Endothelial cell of umbilical vein (primary cell): ENCODE measurements at regions not wholly inside any gene's neighbourhood (a gene's known extent, or its start where the extent isn't known, plus 50 kb on each side); places are given as distances from the start of the nearest gene placed in this dataset.

ENCODE experiments used
- BruUV-seq: library from RNA; stranded (reverse); fragments of 400-500 nt; replicated peaks from 2 replicates; lab custom pipeline; 2021; lab: Mats Ljungman, UMichigan
- CTCF ChIA-PET: fragments of 300-600, 350-600 bp; sonication (Branson Sonifier 250); formaldehyde crosslinking; loops from one replicate; lab custom pipeline; 2021; ENCODE audit warnings: antibody characterized with exemption, inconsistent platforms; lab: Charles Lee
- POLR2A ChIA-PET: fragments of 300-600, 350-600 bp; sonication (Branson Sonifier 250); formaldehyde crosslinking; loops from one replicate; lab custom pipeline; 2021; ENCODE audit warnings: antibody characterized with exemption, inconsistent platforms; lab: Charles Lee
- DNase-seq: peaks from one replicate; pipeline ENCODE4 v3.0.0-alpha.2; 2011; ENCODE audit warnings: low read depth, low spot score
- FAIRE-seq: peaks from 2 replicates; lab custom pipeline; 2011; peaks lifted over from hg19 to GRCh38; lab: Jason Lieb, UNC
- H2AFZ ChIP-seq: 2 replicates; pipeline ENCODE4 v1.6.0; 2012; ENCODE audit warnings: low read depth, low read length, control low read depth, inconsistent platforms
- H3K27ac ChIP-seq: 2 replicates; pipeline ENCODE4 v1.5.1; 2011; ENCODE audit warnings: low read depth, mild to moderate bottlenecking, control low read depth, low read length, moderate library complexity; ENCODE audit not compliant: insufficient read depth
- H3K27me3 ChIP-seq, 2 experiments: 2 replicates each; pipeline versions ENCODE4 v1.6.0 to v1.6.1; 2011; ENCODE audit warnings: low read length in 2 of 2, mixed read lengths in 1 of 2; ENCODE audit not compliant: control insufficient read depth in 2 of 2, insufficient read depth in 2 of 2
- H3K36me3 ChIP-seq, 2 experiments: 2 replicates in 1 of 2; 3 replicates in 1 of 2; pipeline ENCODE4 v1.5.1; 2011; ENCODE audit warnings: low read length in 2 of 2, mild to moderate bottlenecking in 1 of 2, moderate library complexity in 1 of 2; ENCODE audit not compliant: control insufficient read depth in 2 of 2, insufficient read depth in 2 of 2; ENCODE audit errors: extremely low read depth in 1 of 2
- H3K4me1 ChIP-seq: 3 replicates; pipeline ENCODE4 v1.5.1; 2011; ENCODE audit warnings: mild to moderate bottlenecking, low read length; ENCODE audit not compliant: control insufficient read depth, insufficient read depth; ENCODE audit errors: extremely low read depth
- H3K4me2 ChIP-seq: 2 replicates; pipeline ENCODE4 v1.6.1; 2011; ENCODE audit warnings: low read length, control low read depth, mixed read lengths; ENCODE audit not compliant: insufficient read depth
- H3K4me3 ChIP-seq, 3 experiments: fragments of 200-600 bp in 1 of 3; sonication (generic), shearing (Covaris generic) in 1 of 3; replicated peaks in 1 of 3; 2 replicates each; pipeline ENCODE4 v1.5.1; 2011 to 2016; ENCODE audit warnings: control low read depth in 3 of 3, low read length in 3 of 3, mild to moderate bottlenecking in 2 of 3, inconsistent platforms in 1 of 3, low read depth in 1 of 3, moderate library complexity in 1 of 3; ENCODE audit not compliant: insufficient read depth in 1 of 3
- H3K79me2 ChIP-seq: 2 replicates; pipeline ENCODE4 v1.6.0; 2012; ENCODE audit warnings: low read length, inconsistent platforms; ENCODE audit not compliant: control insufficient read depth, insufficient read depth
- H3K9ac ChIP-seq: replicated peaks from 2 replicates; pipeline ENCODE3; 2011; ENCODE audit warnings: low read length, control low read depth; ENCODE audit not compliant: insufficient read depth; ENCODE audit errors: extremely low read depth
- H3K9me1 ChIP-seq: replicated peaks from 3 replicates; pipeline ENCODE4 v1.6.0; 2011; ENCODE audit warnings: mild to moderate bottlenecking, low read length; ENCODE audit not compliant: control insufficient read depth, insufficient read depth; ENCODE audit errors: extremely low read depth
- H3K9me3 ChIP-seq: replicated peaks from 2 replicates; pipeline ENCODE4 v1.5.1; 2012; ENCODE audit warnings: low read length, inconsistent platforms; ENCODE audit not compliant: control insufficient read depth, insufficient read depth
- H4K20me1 ChIP-seq: replicated peaks from 2 replicates; pipeline ENCODE3; 2011; ENCODE audit warnings: mild to moderate bottlenecking, low read length; ENCODE audit not compliant: control insufficient read depth, insufficient read depth; ENCODE audit errors: extremely low read depth
- EZH2 ChIP-seq: IDR thresholded peaks from 2 replicates; pipeline ENCODE4 v1.6.1; 2012; ENCODE audit warnings: borderline replicate concordance, low read depth, mild to moderate bottlenecking, moderate library complexity, low read length, inconsistent platforms; ENCODE audit not compliant: severe bottlenecking
- FOS ChIP-seq: IDR thresholded peaks from 2 replicates; pipeline ENCODE4 v1.6.1; 2011; ENCODE audit warnings: mild to moderate bottlenecking, low read length, moderate library complexity, borderline replicate concordance; ENCODE audit not compliant: insufficient read depth
- GATA2 ChIP-seq: IDR thresholded peaks from 2 replicates; pipeline ENCODE4 v1.7.0; 2011; ENCODE audit warnings: low read depth, mild to moderate bottlenecking, moderate library complexity, mixed read lengths, low read length; ENCODE audit not compliant: insufficient read length, insufficient read depth
- JUN ChIP-seq: IDR thresholded peaks from 2 replicates; pipeline ENCODE4 v1.6.1; 2011; ENCODE audit warnings: borderline replicate concordance, low read depth; ENCODE audit not compliant: insufficient read length, insufficient read depth
- MYC ChIP-seq: IDR thresholded peaks from one replicate; pipeline ENCODE4 v1.6.1; 2011; ENCODE audit warnings: mild to moderate bottlenecking, low read depth, low read length
- POLR2AphosphoS5 ChIP-seq: IDR thresholded peaks from 2 replicates; pipeline ENCODE4 v1.6.1; 2012; ENCODE audit warnings: low read depth, mild to moderate bottlenecking, control low read depth, low read length, moderate library complexity; ENCODE audit not compliant: insufficient read depth
- dilution Hi-C: fragments of 300-500 bp; cut with MboI; formaldehyde crosslinking; loops from one replicate; pipeline ENCODE4 v1.15.0; 2019; ENCODE audit warnings: low sequenced_read_pairs; ENCODE audit not compliant: extremely low pct_ligation_motif_present
- intact Hi-C: fragments of 100-400 bp; cut with micrococcal nuclease; formaldehyde crosslinking; loops from one replicate; pipeline ENCODE4 v1.10.0; 2022
- TF ChIP-seq, protein P1 (sequence below), 2 donors: IDR thresholded peaks; 1 replicate in 1 of 2; 2 replicates in 1 of 2; pipeline ENCODE4 v1.5.1; 2011; ENCODE audit warnings: low read length in 2 of 2, mild to moderate bottlenecking in 2 of 2, moderate library complexity in 2 of 2, control low read depth in 1 of 2, inconsistent platforms in 1 of 2, low read depth in 1 of 2; ENCODE audit not compliant: insufficient read depth in 1 of 2; ENCODE audit errors: extremely low read depth in 1 of 2
- TF ChIP-seq, protein P2 (sequence below): IDR thresholded peaks from 2 replicates; pipeline ENCODE4 v1.6.1; 2011; ENCODE audit not compliant: insufficient read depth, insufficient read length

DNA sequence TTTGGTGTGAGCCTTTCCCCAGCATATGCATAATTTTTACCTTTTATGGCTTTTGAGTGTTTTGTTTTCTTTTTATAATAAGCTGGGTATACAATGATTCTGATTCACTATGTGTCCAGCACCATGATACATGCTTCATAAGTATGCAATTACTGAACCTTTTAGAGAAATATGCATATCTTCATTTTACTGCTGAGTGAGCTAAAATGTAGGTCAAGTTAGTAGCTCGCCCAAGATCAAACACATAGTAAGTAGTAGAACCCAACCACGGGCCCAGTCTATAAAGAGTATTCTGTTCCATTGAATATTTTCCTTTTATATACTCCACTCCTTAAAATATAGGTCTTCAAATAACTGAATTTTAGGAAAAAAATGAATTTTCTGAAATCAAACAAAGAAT, 362.4 kb upstream of the HTR2C start:
- BruUV-seq = no TSS peak
- Histone ChIP-seq H3K4me1 (no peaks in the 10 kb centered on the region), H4K20me1 (no peaks in the 10 kb centered on the region), H3K27ac (no peak overlapping the region), H3K4me3 (no peak overlapping the region), H3K79me2 (no peaks in the 10 kb centered on the region), H3K9me1 (no peaks in the 10 kb centered on the region), H2AFZ (no peak overlapping the region), H3K27me3 (no peaks in the 10 kb centered on the region), H3K4me2 (no peak overlapping the region), H3K9ac (no peak overlapping the region), H3K36me3 (no peaks in the 10 kb centered on the region), H3K9me3 (no peaks in the 10 kb centered on the region)
- POLR2A ChIA-PET = no interaction called here
- DNase-seq = no peak
- FAIRE-seq = no peak
- dilution Hi-C loops = no loop called here
- TF ChIP-seq MYC = no peak
- TF ChIP-seq, protein P1, sequence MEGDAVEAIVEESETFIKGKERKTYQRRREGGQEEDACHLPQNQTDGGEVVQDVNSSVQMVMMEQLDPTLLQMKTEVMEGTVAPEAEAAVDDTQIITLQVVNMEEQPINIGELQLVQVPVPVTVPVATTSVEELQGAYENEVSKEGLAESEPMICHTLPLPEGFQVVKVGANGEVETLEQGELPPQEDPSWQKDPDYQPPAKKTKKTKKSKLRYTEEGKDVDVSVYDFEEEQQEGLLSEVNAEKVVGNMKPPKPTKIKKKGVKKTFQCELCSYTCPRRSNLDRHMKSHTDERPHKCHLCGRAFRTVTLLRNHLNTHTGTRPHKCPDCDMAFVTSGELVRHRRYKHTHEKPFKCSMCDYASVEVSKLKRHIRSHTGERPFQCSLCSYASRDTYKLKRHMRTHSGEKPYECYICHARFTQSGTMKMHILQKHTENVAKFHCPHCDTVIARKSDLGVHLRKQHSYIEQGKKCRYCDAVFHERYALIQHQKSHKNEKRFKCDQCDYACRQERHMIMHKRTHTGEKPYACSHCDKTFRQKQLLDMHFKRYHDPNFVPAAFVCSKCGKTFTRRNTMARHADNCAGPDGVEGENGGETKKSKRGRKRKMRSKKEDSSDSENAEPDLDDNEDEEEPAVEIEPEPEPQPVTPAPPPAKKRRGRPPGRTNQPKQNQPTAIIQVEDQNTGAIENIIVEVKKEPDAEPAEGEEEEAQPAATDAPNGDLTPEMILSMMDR (IDR thresholded peaks at IDR 0.05; ENCODE audit: extremely low read depth in 1 of 2, insufficient read depth in 1 of 2, low read depth in 1 of 2, low read length in 2 of 2) = no peak
- TF ChIP-seq GATA2 = no peak
- TF ChIP-seq POLR2AphosphoS5 = no peak
- TF ChIP-seq, protein P2, sequence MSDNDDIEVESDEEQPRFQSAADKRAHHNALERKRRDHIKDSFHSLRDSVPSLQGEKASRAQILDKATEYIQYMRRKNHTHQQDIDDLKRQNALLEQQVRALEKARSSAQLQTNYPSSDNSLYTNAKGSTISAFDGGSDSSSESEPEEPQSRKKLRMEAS = no peak
- no peak for TF ChIP-seq EZH2
- TF ChIP-seq FOS = no peak
- TF ChIP-seq JUN = no peak
- CTCF ChIA-PET = no interaction called here
- intact Hi-C loops = no loop called here
